Gastroesophageal sphincter (tissue), 3 donors: ENCODE measurements at regions not wholly inside any gene's neighbourhood (a gene's known extent, or its start where the extent isn't known, plus 50 kb on each side); places are given as distances from the start of the nearest gene placed in this dataset.

Experiments
- EP300 ChIP-seq: sonication (generic); formaldehyde crosslinking; IDR thresholded peaks from one replicate; pipeline ENCODE4 v1.6.1; 2017; ENCODE audit warnings: antibody characterized with exemption, mild to moderate bottlenecking
- POLR2A ChIP-seq, 2 donors: fragments of 450-650 bp; IDR thresholded peaks; one replicate each; pipeline ENCODE4 v1.6.1; 2017; ENCODE audit warnings: antibody characterized with exemption in 2 of 2, mild to moderate bottlenecking in 2 of 2, moderate library complexity in 1 of 2
- POLR2AphosphoS5 ChIP-seq: sonication (generic); formaldehyde crosslinking; IDR thresholded peaks from one replicate; pipeline ENCODE4 v1.6.1; 2017; ENCODE audit warnings: antibody characterized with exemption
- TF ChIP-seq, protein P1 (sequence below), 4 experiments: fragments of 200-600 bp in 2 of 4; fragments of 450-650 bp in 2 of 4; sonication (generic) in 1 of 4; IDR thresholded peaks; one replicate each; pipeline ENCODE4 v1.5.1; 2017 to 2019; ENCODE audit warnings: antibody characterized with exemption in 4 of 4, mild to moderate bottlenecking in 2 of 4, moderate library complexity in 2 of 4

DNA sequence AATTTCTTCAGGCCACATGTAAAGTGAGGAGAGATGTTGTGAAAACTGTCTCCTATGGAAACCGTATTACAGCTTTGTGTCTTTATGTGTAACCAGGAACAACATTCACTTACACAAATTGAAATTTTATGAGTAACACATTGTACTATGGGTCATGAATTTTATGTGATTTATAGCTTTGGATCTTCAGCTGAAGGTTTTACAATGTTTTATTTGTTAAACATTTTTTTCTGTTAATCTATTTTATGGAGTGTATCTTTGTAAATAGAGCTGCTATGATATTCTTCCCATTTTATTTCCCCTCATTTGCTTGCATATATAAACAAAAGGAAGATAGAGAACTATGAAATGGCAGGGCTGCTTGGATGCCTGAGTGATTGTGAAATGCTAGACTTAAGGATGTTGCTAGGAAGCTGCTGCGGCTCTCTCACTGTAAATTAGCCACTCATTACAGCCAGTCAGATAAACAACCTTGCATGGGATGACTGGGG is 104.5 kb upstream of the PCLO start:
- TF ChIP-seq, protein P1, sequence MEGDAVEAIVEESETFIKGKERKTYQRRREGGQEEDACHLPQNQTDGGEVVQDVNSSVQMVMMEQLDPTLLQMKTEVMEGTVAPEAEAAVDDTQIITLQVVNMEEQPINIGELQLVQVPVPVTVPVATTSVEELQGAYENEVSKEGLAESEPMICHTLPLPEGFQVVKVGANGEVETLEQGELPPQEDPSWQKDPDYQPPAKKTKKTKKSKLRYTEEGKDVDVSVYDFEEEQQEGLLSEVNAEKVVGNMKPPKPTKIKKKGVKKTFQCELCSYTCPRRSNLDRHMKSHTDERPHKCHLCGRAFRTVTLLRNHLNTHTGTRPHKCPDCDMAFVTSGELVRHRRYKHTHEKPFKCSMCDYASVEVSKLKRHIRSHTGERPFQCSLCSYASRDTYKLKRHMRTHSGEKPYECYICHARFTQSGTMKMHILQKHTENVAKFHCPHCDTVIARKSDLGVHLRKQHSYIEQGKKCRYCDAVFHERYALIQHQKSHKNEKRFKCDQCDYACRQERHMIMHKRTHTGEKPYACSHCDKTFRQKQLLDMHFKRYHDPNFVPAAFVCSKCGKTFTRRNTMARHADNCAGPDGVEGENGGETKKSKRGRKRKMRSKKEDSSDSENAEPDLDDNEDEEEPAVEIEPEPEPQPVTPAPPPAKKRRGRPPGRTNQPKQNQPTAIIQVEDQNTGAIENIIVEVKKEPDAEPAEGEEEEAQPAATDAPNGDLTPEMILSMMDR (IDR thresholded peaks at IDR 0.05): no peak
- TF ChIP-seq POLR2AphosphoS5: no peak
- no peak for TF ChIP-seq POLR2A (IDR thresholded peaks at IDR 0.05)
- TF ChIP-seq EP300: no peak
